ENCODE measurements at regions not wholly inside any gene's neighbourhood (a gene's known extent, or its start where the extent isn't known, plus 50 kb on each side); places are given as distances from the start of the nearest gene placed in this dataset.

GRCh38 chr14:71687166-71687831 is 244.9 kb upstream of the RGS6 start (continued):
- TF ChIP-seq CHD7 (IDR thresholded peaks at IDR 0.05; ENCODE audit: low read depth, low read length): no peak
- TF ChIP-seq CCAR2 (IDR thresholded peaks at IDR 0.05; ENCODE audit: low read depth, low read length): no peak
- TF ChIP-seq NFATC3 (IDR thresholded peaks at IDR 0.05): no peak
- TF ChIP-seq ESRRB (CRISPR knock-in tag; IDR thresholded peaks at IDR 0.05; ENCODE audit: borderline replicate concordance): no peak
- no peak for TF ChIP-seq MBD1 (CRISPR knock-in tag; IDR thresholded peaks at IDR 0.05)
- no peak for TF ChIP-seq RREB1 (CRISPR knock-in tag; IDR thresholded peaks at IDR 0.05)

Data from K562 (cell line).